OCI-LY7 (cell line): ENCODE measurements at regions not wholly inside any gene's neighbourhood (a gene's known extent, or its start where the extent isn't known, plus 50 kb on each side); places are given as distances from the start of the nearest gene placed in this dataset.

Experiments
- BruUV-seq: library from RNA; stranded (reverse); fragments of 400-500 nt; replicated peaks from 2 replicates; lab custom pipeline; 2021; lab: Mats Ljungman, UMichigan
- CTCF ChIA-PET: fragments of 300-600 bp; sonication (Branson Sonifier 250); formaldehyde crosslinking; loops from one replicate; lab custom pipeline; 2022; ENCODE audit warnings: antibody characterized with exemption; ENCODE audit not compliant: unreplicated experiment; lab: Charles Lee
- POLR2A ChIA-PET: fragments of 300-600 bp; sonication (Branson Sonifier 250); formaldehyde crosslinking; loops from one replicate; lab custom pipeline; 2022; ENCODE audit warnings: antibody characterized with exemption; lab: Charles Lee
- DNase-seq: peaks from one replicate; pipeline ENCODE4 v3.0.0-alpha.2; 2015; ENCODE audit warnings: low spot score
- H2AFZ ChIP-seq: fragments of 200-600 bp; sonication (generic), shearing (Covaris generic); 2 replicates; pipeline ENCODE4 v1.6.1; 2014; ENCODE audit warnings: mild to moderate bottlenecking, antibody characterized with exemption, low read length, moderate library complexity
- H3K27ac ChIP-seq: fragments of 200-600 bp; sonication (generic); 2 replicates; pipeline ENCODE4 v1.5.1; 2014; ENCODE audit warnings: mixed run types, low read depth, mild to moderate bottlenecking, moderate library complexity, low read length, inconsistent platforms; ENCODE audit not compliant: poor library complexity, severe bottlenecking
- H3K36me3 ChIP-seq: fragments of 200-600 bp; sonication (generic); 2 replicates; pipeline ENCODE4 v1.6.1; 2014; ENCODE audit warnings: mild to moderate bottlenecking, antibody characterized with exemption, low read length, moderate library complexity, mixed read lengths; ENCODE audit not compliant: insufficient read depth
- H3K4me1 ChIP-seq: fragments of 200-600 bp; sonication (generic); 2 replicates; pipeline ENCODE4 v1.5.1; 2014; ENCODE audit warnings: mild to moderate bottlenecking, low read length; ENCODE audit not compliant: insufficient read depth, poor library complexity, severe bottlenecking
- H3K4me2 ChIP-seq: fragments of 200-600 bp; sonication (generic); 2 replicates; pipeline ENCODE4 v1.6.1; 2014; ENCODE audit warnings: mild to moderate bottlenecking, low read length
- H3K4me3 ChIP-seq: fragments of 200-600 bp; sonication (generic); 2 replicates; pipeline ENCODE4 v1.5.1; 2014; ENCODE audit warnings: mild to moderate bottlenecking, low read depth, low read length; ENCODE audit not compliant: poor library complexity, severe bottlenecking
- H3K79me2 ChIP-seq: fragments of 200-600 bp; sonication (generic); 2 replicates; pipeline ENCODE4 v1.6.1; 2016; ENCODE audit warnings: low read depth, mild to moderate bottlenecking, low read length, moderate library complexity, mixed read lengths; ENCODE audit not compliant: insufficient read depth
- H3K9me2 ChIP-seq: fragments of 200-600 bp; sonication (generic); 2 replicates; pipeline ENCODE4 v1.6.1; 2016; ENCODE audit warnings: mild to moderate bottlenecking, low read length, mixed read lengths; ENCODE audit not compliant: insufficient read depth
- H3K9me3 ChIP-seq: fragments of 200-600 bp; sonication (generic); 2 replicates; pipeline ENCODE4 v1.6.1; 2014; ENCODE audit warnings: mild to moderate bottlenecking, mixed run types, low read length, mixed read lengths
- H4K20me1 ChIP-seq: fragments of 200-600 bp; sonication (generic); 2 replicates; pipeline ENCODE4 v1.6.1; 2014; ENCODE audit warnings: mild to moderate bottlenecking, antibody characterized with exemption, low read length, moderate library complexity, mixed read lengths; ENCODE audit not compliant: insufficient read depth
- CTCF ChIP-seq: fragments of 200-600 bp; sonication (generic); conservative IDR thresholded peaks from 2 replicates; pipeline ENCODE4 v1.5.1; 2014; ENCODE audit warnings: mild to moderate bottlenecking, antibody characterized with exemption, low read length, moderate library complexity, mixed read lengths
- EZH2phosphoT487 ChIP-seq: fragments of 200-600 bp; sonication (generic); IDR thresholded peaks from 2 replicates; pipeline ENCODE4 v1.6.1; 2018; ENCODE audit warnings: low read depth, borderline replicate concordance, mild to moderate bottlenecking, mixed run types, antibody characterized with exemption, low read length, moderate library complexity, mixed read lengths
- intact Hi-C: fragments of 100-400 bp; cut with micrococcal nuclease; formaldehyde crosslinking; loops from one replicate; pipeline ENCODE4 v1.10.0; 2022; ENCODE audit not compliant: unreplicated experiment

- no peak for TF ChIP-seq EZH2phosphoT487
- no peak for TF ChIP-seq CTCF
- H3K9me2 ChIP-seq: no peaks in the 10 kb centered on the region
- H3K36me3 ChIP-seq: no peaks in the 10 kb centered on the region
These were observed 1218.5 kb downstream of the SUCLG1 start for GRCh38 chr2:83240611-83241010.

GRCh38 chr2:83238111-83238510, 1221.0 kb downstream of the SUCLG1 start:
- intact Hi-C loops: no loop called here
- no peaks in the 10 kb centered on the region for H3K4me1 ChIP-seq
- CTCF ChIA-PET: no interaction called here
- no peak overlapping the region for H3K27ac ChIP-seq
- TF ChIP-seq EZH2phosphoT487: no peak
- TF ChIP-seq CTCF: no peak
- no peaks in the 10 kb centered on the region for H3K36me3 ChIP-seq
- no peak overlapping the region for H3K4me3 ChIP-seq
- H3K9me3 ChIP-seq: no peaks in the 10 kb centered on the region
- H3K79me2 ChIP-seq: no peaks in the 10 kb centered on the region
- no peak overlapping the region for H2AFZ ChIP-seq
- no TSS peak for BruUV-seq
- no peak for DNase-seq
- H3K4me2 ChIP-seq: no peak overlapping the region
- no peaks in the 10 kb centered on the region for H3K9me2 ChIP-seq
- POLR2A ChIA-PET: no interaction called here
- no peaks in the 10 kb centered on the region for H4K20me1 ChIP-seq

More at GRCh38 chr2:83240611-83241010, 1218.5 kb downstream of the SUCLG1 start:
- Histone ChIP-seq H3K9me3 (no peaks in the 10 kb centered on the region), H3K79me2 (no peaks in the 10 kb centered on the region), H3K4me3 (no peak overlapping the region), H4K20me1 (no peaks in the 10 kb centered on the region), H3K4me2 (no peak overlapping the region), H3K4me1 (no peaks in the 10 kb centered on the region), H2AFZ (no peak overlapping the region), H3K27ac (no peak overlapping the region)
- BruUV-seq: no TSS peak
- CTCF ChIA-PET: no interaction called here
- POLR2A ChIA-PET: interaction anchor here (0.5 to 0.6 kb wide), 2 partner anchors 53 to 110 kb away, joined by 3 to 6 read pairs; no protein-coding TSS in a partner anchor
- intact Hi-C loops: no loop called here
- no peak for DNase-seq

GRCh38 chr2:83234246-83234645, 1224.8 kb downstream of the SUCLG1 start:
- no peak overlapping the region for H3K4me3 ChIP-seq
- intact Hi-C loops: no loop called here
- H3K9me2 ChIP-seq: no peaks in the 10 kb centered on the region
- TF ChIP-seq CTCF (no peak), EZH2phosphoT487 (no peak)
- no peak overlapping the region for H3K27ac ChIP-seq
- H3K36me3 ChIP-seq: no peaks in the 10 kb centered on the region
- ChIA-PET POLR2A (interaction anchor here (1.4 kb wide), 1 partner anchor 10 kb away, joined by 3 read pairs; no protein-coding TSS in a partner anchor), CTCF (no interaction called here)
- no peaks in the 10 kb centered on the region for H4K20me1 ChIP-seq
- no TSS peak for BruUV-seq
- H3K79me2 ChIP-seq: no peaks in the 10 kb centered on the region
- DNase-seq: no peak
- no peaks in the 10 kb centered on the region for H3K4me1 ChIP-seq
- no peak overlapping the region for H3K4me2 ChIP-seq
- no peak overlapping the region for H2AFZ ChIP-seq
- H3K9me3 ChIP-seq: no peaks in the 10 kb centered on the region
